GM12878 (cell line): ENCODE measurements at regions not wholly inside any gene's neighbourhood (a gene's known extent, or its start where the extent isn't known, plus 50 kb on each side); places are given as distances from the start of the nearest gene placed in this dataset.
"Not testable (repeated sequence)": the region's sequence is repeated elsewhere in the genome, so short reads cannot be mapped to it uniquely, and the experiment has no call there.

ENCODE experiments used
- CBFB ChIP-seq: IDR thresholded peaks from 2 replicates; pipeline ENCODE4 v1.6.1; 2016; ENCODE audit warnings: antibody characterized with exemption, low read depth
- ESRRA ChIP-seq: IDR thresholded peaks from 2 replicates; pipeline ENCODE4 v1.6.1; 2012; ENCODE audit warnings: mild to moderate bottlenecking, low read length, improper control_type of control experiment
- FOXM1 ChIP-seq: IDR thresholded peaks from 2 replicates; pipeline ENCODE4 v1.6.1; 2012; ENCODE audit warnings: low read depth, mild to moderate bottlenecking, inconsistent platforms, low read length, moderate library complexity
- RELA ChIP-seq: fragments of 450-650 bp; IDR thresholded peaks from 2 replicates; pipeline ENCODE4 v1.8.0; 2014; ENCODE audit warnings: borderline replicate concordance; ENCODE audit not compliant: partially characterized antibody
- SMARCA5 ChIP-seq: fragments of 450-650 bp; IDR thresholded peaks from 2 replicates; pipeline ENCODE4 v1.6.1; 2017; ENCODE audit warnings: mild to moderate bottlenecking
- TF ChIP-seq, protein P1 (sequence below), 3 experiments: IDR thresholded peaks in 2 of 3; conservative IDR thresholded peaks in 1 of 3; 2 replicates each; pipeline ENCODE4 v1.5.1; 2011; ENCODE audit warnings: low read depth in 3 of 3, low read length in 3 of 3, mild to moderate bottlenecking in 3 of 3, control low read depth in 2 of 3, moderate library complexity in 2 of 3, inconsistent platforms in 1 of 3, mixed read lengths in 1 of 3; ENCODE audit not compliant: control insufficient read depth in 2 of 3, insufficient read depth in 1 of 3; ENCODE audit errors: extremely low read depth in 1 of 3

DNA sequence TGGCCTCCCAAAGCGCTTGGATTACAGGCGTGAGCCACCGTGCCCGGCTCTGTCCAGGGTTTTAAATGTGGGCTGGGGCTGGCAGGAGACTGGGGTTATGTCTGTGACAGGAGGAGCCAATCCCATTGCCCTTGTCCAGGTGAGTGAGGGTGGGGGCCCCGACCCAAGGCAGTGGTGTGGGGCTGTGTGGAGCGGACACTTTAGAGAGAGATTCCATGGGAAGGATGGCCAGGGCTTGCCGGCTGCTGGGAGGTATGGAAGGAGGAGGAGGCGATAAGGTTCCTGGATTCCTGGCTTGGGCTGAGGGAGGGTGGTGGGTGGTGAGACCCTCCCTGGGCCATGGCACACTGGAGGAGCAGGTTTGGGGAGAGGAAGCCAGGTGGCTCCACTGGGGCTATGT is 104.9 kb downstream of the ZNF267 start:
- TF ChIP-seq RELA, CBFB, FOXM1, ESRRA, SMARCA5: not testable (repeated sequence)
- TF ChIP-seq, protein P1, sequence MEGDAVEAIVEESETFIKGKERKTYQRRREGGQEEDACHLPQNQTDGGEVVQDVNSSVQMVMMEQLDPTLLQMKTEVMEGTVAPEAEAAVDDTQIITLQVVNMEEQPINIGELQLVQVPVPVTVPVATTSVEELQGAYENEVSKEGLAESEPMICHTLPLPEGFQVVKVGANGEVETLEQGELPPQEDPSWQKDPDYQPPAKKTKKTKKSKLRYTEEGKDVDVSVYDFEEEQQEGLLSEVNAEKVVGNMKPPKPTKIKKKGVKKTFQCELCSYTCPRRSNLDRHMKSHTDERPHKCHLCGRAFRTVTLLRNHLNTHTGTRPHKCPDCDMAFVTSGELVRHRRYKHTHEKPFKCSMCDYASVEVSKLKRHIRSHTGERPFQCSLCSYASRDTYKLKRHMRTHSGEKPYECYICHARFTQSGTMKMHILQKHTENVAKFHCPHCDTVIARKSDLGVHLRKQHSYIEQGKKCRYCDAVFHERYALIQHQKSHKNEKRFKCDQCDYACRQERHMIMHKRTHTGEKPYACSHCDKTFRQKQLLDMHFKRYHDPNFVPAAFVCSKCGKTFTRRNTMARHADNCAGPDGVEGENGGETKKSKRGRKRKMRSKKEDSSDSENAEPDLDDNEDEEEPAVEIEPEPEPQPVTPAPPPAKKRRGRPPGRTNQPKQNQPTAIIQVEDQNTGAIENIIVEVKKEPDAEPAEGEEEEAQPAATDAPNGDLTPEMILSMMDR (IDR thresholded peaks at IDR 0.05 in 2 of 3, conservative IDR thresholded peaks at IDR 0.05 in 1 of 3; ENCODE audit: control insufficient read depth in 2 of 3, extremely low read depth in 1 of 3, insufficient read depth in 1 of 3, low read depth in 3 of 3, low read length in 3 of 3) = not testable (repeated sequence)
